Uterus (tissue), 3 donors: ENCODE measurements at regions not wholly inside any gene's neighbourhood (a gene's known extent, or its start where the extent isn't known, plus 50 kb on each side); places are given as distances from the start of the nearest gene placed in this dataset.

ENCODE experiments used
- DNase-seq, 2 donors: peaks; one replicate each; pipeline ENCODE4 v3.0.0-alpha.2; 2019 to 2020
- H3K27ac ChIP-seq, 2 donors: fragments of 200-600 bp; sonication (generic); 1 replicate in 1 of 2; 2 replicates in 1 of 2; pipeline ENCODE4 v1.5.1; 2016 to 2018
- H3K27me3 ChIP-seq, 2 donors: fragments of 200-600 bp; sonication (generic); one replicate each; pipeline ENCODE4 v1.5.1; 2018 to 2019; ENCODE audit warnings: control low read depth in 1 of 2
- H3K36me3 ChIP-seq, 2 donors: fragments of 200-600 bp; sonication (generic); one replicate each; pipeline ENCODE4 v1.5.1; 2019; ENCODE audit warnings: control low read depth in 1 of 2
- H3K4me1 ChIP-seq, 2 donors: fragments of 200-600 bp; sonication (generic); one replicate each; pipeline ENCODE4 v1.5.1; 2018 to 2019; ENCODE audit warnings: control low read depth in 1 of 2
- H3K4me3 ChIP-seq, 2 donors: fragments of 200-600 bp; sonication (generic); 1 replicate in 1 of 2; 2 replicates in 1 of 2; pipeline ENCODE4 v1.5.1; 2018 to 2019; ENCODE audit warnings: mild to moderate bottlenecking in 1 of 2
- H3K9me3 ChIP-seq, 2 donors: fragments of 200-600 bp; sonication (generic); one replicate each; pipeline ENCODE4 v1.5.1; 2019; ENCODE audit warnings: control low read depth in 1 of 2
- POLR2A ChIP-seq, 2 donors: fragments of 450-650 bp; IDR thresholded peaks; one replicate each; pipeline ENCODE4 v1.6.1; 2016; ENCODE audit warnings: antibody characterized with exemption in 2 of 2, mild to moderate bottlenecking in 1 of 2, moderate library complexity in 1 of 2
- intact Hi-C: fragments of 100-400 bp; cut with DNase I; formaldehyde crosslinking; loops from one replicate; pipeline ENCODE4 v1.15.1; 2023; ENCODE audit warnings: low total_unique reads
- TF ChIP-seq, protein P1 (sequence below), 4 experiments: fragments of 200-600 bp in 2 of 4; fragments of 450-650 bp in 2 of 4; sonication (generic) in 2 of 4; IDR thresholded peaks; one replicate each; pipeline ENCODE4 v1.5.1; 2016 to 2019; ENCODE audit warnings: antibody characterized with exemption in 4 of 4, mild to moderate bottlenecking in 2 of 4, moderate library complexity in 1 of 4
- donor health status: DM: yes; HTN: yes; CAD: no.

- H3K4me3 ChIP-seq, result no peak overlapping the region
- H3K4me1 ChIP-seq, result no peaks in the 10 kb centered on the region
- no peak for TF ChIP-seq POLR2A (IDR thresholded peaks at IDR 0.05)
- TF ChIP-seq, protein P1, sequence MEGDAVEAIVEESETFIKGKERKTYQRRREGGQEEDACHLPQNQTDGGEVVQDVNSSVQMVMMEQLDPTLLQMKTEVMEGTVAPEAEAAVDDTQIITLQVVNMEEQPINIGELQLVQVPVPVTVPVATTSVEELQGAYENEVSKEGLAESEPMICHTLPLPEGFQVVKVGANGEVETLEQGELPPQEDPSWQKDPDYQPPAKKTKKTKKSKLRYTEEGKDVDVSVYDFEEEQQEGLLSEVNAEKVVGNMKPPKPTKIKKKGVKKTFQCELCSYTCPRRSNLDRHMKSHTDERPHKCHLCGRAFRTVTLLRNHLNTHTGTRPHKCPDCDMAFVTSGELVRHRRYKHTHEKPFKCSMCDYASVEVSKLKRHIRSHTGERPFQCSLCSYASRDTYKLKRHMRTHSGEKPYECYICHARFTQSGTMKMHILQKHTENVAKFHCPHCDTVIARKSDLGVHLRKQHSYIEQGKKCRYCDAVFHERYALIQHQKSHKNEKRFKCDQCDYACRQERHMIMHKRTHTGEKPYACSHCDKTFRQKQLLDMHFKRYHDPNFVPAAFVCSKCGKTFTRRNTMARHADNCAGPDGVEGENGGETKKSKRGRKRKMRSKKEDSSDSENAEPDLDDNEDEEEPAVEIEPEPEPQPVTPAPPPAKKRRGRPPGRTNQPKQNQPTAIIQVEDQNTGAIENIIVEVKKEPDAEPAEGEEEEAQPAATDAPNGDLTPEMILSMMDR (IDR thresholded peaks at IDR 0.05), result no peak
- no peak for DNase-seq
- H3K36me3 ChIP-seq, result no peaks in the 10 kb centered on the region
- no peaks in the 10 kb centered on the region for H3K9me3 ChIP-seq
- H3K27me3 ChIP-seq, result no peaks in the 10 kb centered on the region
- intact Hi-C loops, result no loop called here
- no peak overlapping the region for H3K27ac ChIP-seq
These were observed 819.9 kb upstream of the GBE1 start for GRCh38 chr3:82581350-82581749.

GRCh38 chr3:82572721-82573120 lies 811.3 kb upstream of the GBE1 start:
- Histone ChIP-seq H3K4me1 (no peaks in the 10 kb centered on the region), H3K27ac (no peak overlapping the region), H3K27me3 (no peaks in the 10 kb centered on the region), H3K4me3 (no peak overlapping the region), H3K36me3 (no peaks in the 10 kb centered on the region), H3K9me3 (no peaks in the 10 kb centered on the region)
- intact Hi-C loops, result no loop called here
- DNase-seq, result no peak
- no peak for TF ChIP-seq POLR2A (IDR thresholded peaks at IDR 0.05)
- TF ChIP-seq, protein P1 (IDR thresholded peaks at IDR 0.05), result no peak

DNA sequence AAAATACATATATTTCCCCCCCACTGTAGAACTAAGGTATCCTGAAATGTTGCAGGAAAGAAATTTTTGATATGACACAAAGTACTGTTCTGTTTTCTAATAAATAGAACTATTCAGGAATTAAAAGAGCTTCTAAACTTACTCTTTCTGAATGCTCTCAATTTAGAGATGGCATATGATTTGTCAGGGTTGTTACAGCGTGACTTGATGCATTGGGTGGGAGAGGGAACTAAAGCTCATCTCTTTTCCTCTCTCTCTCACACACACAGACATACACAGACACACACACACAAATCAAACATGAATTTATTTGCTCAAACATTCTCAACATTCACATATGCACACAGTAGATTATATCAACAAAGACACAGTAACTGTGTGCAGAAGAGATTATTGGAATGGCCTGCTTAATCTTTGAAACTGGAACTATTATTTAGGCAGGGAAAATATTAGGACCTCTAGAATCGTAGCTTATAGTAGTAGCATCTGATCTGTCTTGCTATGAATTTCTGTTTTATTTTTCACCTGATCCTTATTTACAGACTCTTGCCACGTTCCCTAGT lies 807.4 kb upstream of the GBE1 start:
- no peaks in the 10 kb centered on the region for H3K36me3 ChIP-seq
- intact Hi-C loops, result no loop called here
- TF ChIP-seq, protein P1 (IDR thresholded peaks at IDR 0.05), result no peak
- no peak for TF ChIP-seq POLR2A (IDR thresholded peaks at IDR 0.05)
- no peak overlapping the region for H3K4me3 ChIP-seq
- no peaks in the 10 kb centered on the region for H3K27me3 ChIP-seq
- H3K4me1 ChIP-seq, result no peaks in the 10 kb centered on the region
- H3K9me3 ChIP-seq, result no peaks in the 10 kb centered on the region
- no peak overlapping the region for H3K27ac ChIP-seq
- DNase-seq, result no peak

DNA sequence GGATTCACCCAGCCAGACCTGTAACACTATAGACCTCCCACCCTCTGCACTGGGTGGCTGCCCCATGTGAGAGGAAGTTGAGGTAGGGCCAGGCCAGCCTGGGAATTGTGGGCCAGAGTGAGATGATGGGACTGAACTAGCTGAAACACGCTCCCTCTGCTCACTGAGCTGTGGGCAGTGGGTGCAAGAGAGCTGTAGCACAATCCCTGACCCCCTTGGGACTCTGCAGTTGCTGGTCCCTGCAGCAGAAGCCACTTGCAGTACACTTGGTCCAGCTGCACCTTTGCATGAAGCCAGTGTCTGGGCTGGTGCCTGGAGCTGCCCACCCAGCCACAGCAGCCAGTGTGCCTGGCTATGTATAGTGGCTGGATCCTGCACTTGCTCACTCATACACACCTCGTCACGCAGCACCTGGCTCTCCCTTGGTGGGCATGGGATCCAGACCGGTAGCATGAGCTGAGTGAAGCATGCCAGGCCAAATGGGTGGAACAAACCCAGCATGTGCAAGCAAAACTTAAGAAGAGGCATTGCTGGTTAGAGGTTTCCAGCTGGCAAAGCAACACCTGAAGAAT lies 805.7 kb upstream of the GBE1 start:
- Histone ChIP-seq H3K27me3 (no peaks in the 10 kb centered on the region), H3K27ac (no peak overlapping the region), H3K9me3 (no peaks in the 10 kb centered on the region), H3K4me3 (no peak overlapping the region), H3K36me3 (no peaks in the 10 kb centered on the region), H3K4me1 (no peaks in the 10 kb centered on the region)
- TF ChIP-seq, protein P1 (IDR thresholded peaks at IDR 0.05), result no peak
- TF ChIP-seq POLR2A (IDR thresholded peaks at IDR 0.05), result no peak
- no peak for DNase-seq
- intact Hi-C loops, result no loop called here

GRCh38 chr3:82562896-82563295 lies 801.5 kb upstream of the GBE1 start:
- DNase-seq, result no peak
- intact Hi-C loops, result no loop called here
- no peaks in the 10 kb centered on the region for H3K36me3 ChIP-seq
- no peaks in the 10 kb centered on the region for H3K27me3 ChIP-seq
- H3K4me3 ChIP-seq, result no peak overlapping the region
- H3K4me1 ChIP-seq, result no peaks in the 10 kb centered on the region
- H3K27ac ChIP-seq, result no peak overlapping the region
- TF ChIP-seq POLR2A (IDR thresholded peaks at IDR 0.05), result no peak
- TF ChIP-seq, protein P1 (IDR thresholded peaks at IDR 0.05), result no peak
- H3K9me3 ChIP-seq, result no peaks in the 10 kb centered on the region
